ENCODE measurements at regions not wholly inside any gene's neighbourhood (a gene's known extent, or its start where the extent isn't known, plus 50 kb on each side); places are given as distances from the start of the nearest gene placed in this dataset.

DNA sequence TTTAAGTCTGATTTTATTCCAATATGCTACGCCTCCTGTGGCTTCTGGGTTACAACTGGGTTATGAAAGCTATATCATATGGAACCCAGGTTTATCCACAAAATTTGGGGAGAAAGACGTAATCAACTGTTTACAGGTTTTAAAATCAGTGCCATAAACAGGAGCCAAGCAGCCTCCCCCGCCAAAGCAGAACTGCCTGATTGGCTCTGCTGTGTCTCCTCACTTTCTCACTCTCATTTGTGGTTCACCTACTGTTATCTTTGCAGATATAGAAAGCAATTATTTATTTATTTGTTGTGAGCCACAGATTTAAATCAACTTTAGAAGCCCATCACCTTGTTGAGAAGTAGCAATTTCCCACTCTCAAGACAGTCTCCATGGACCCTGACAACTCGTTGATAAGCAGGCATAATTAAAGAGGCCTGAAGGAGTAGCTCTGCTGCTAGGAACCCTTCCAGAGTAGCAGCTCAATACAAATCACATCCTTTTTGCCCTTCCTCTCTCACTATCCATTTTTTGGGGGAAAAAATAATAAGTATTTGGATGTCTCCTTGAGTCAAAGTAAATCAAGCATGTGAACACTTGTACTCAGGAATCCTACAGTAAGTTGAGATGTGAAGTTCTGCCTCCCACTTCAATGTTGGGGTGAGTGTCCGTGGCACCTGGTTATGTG is 191.0 kb upstream of the CCDC150 start:
- no peak for TF ChIP-seq POLR2A (IDR thresholded peaks at IDR 0.05)
- TF ChIP-seq, protein P1, sequence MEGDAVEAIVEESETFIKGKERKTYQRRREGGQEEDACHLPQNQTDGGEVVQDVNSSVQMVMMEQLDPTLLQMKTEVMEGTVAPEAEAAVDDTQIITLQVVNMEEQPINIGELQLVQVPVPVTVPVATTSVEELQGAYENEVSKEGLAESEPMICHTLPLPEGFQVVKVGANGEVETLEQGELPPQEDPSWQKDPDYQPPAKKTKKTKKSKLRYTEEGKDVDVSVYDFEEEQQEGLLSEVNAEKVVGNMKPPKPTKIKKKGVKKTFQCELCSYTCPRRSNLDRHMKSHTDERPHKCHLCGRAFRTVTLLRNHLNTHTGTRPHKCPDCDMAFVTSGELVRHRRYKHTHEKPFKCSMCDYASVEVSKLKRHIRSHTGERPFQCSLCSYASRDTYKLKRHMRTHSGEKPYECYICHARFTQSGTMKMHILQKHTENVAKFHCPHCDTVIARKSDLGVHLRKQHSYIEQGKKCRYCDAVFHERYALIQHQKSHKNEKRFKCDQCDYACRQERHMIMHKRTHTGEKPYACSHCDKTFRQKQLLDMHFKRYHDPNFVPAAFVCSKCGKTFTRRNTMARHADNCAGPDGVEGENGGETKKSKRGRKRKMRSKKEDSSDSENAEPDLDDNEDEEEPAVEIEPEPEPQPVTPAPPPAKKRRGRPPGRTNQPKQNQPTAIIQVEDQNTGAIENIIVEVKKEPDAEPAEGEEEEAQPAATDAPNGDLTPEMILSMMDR (IDR thresholded peaks at IDR 0.05 in 4 of 5, conservative IDR thresholded peaks at IDR 0.05 in 1 of 5) = no peak

Measured in gastrocnemius medialis (tissue), 4 donors.